ENCODE measurements at regions not wholly inside any gene's neighbourhood (a gene's known extent, or its start where the extent isn't known, plus 50 kb on each side); places are given as distances from the start of the nearest gene placed in this dataset.

DNA sequence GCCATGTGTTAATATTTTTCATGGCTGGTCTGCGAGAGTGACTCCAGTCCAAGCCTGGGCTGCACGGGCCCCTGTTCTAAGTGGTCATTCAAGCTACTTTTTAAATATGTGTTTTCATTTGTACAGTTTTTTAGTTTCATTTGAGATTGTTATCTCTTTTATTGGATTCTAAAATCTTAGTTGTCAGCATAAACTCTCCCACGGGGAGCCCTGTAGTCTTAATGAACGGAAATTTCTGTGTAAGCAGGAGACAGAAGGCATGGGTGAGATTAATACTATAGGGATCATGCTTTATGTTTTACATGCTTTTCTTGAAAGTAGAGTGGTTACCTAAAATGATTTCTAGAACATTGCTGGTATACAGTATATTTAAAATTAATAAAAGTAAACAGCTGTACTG, 373.1 kb upstream of the SLCO3A1 start:
- POLR2A ChIA-PET, result no interaction called here
- intact Hi-C loops (cut with micrococcal nuclease), result no loop called here
- H3K4me1 Mint-ChIP-seq, result no peaks in the 10 kb centered on the region

DNA sequence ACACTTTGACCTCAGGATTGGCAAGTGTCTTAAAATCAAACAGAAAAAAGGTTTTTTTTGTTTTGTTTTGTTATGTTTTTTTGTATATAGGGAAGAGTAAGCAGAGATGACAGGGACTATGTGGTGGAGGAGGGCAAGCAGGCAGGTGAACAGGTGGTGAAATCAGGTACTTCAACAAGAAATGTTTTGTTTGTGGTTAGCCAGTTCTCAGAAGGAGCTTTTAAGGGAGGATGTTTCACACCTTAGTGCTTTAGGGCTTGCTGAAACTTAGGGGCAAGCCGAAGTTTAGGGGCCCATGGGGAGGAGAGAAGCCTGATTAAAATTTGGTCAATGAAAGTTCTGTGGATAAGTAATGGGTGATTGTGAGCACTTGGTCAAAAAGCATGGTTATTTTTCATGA, 370.7 kb upstream of the SLCO3A1 start:
- TF ChIP-seq, protein P1, sequence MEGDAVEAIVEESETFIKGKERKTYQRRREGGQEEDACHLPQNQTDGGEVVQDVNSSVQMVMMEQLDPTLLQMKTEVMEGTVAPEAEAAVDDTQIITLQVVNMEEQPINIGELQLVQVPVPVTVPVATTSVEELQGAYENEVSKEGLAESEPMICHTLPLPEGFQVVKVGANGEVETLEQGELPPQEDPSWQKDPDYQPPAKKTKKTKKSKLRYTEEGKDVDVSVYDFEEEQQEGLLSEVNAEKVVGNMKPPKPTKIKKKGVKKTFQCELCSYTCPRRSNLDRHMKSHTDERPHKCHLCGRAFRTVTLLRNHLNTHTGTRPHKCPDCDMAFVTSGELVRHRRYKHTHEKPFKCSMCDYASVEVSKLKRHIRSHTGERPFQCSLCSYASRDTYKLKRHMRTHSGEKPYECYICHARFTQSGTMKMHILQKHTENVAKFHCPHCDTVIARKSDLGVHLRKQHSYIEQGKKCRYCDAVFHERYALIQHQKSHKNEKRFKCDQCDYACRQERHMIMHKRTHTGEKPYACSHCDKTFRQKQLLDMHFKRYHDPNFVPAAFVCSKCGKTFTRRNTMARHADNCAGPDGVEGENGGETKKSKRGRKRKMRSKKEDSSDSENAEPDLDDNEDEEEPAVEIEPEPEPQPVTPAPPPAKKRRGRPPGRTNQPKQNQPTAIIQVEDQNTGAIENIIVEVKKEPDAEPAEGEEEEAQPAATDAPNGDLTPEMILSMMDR (IDR thresholded peaks at IDR 0.05), result no peak
- Mint-ChIP-seq H3K36me3 (ENCODE audit: low read depth) (no peaks in the 10 kb centered on the region), H3K9me3 (no peaks in the 10 kb centered on the region), H3K4me1 (no peaks in the 10 kb centered on the region), H3K4me3 (no peak overlapping the region), H3K27me3 (peaks cover 6% of the 10 kb centered on the region), H3K27ac (no peak overlapping the region)
- CTCF ChIA-PET, result no interaction called here
- DNase-seq (no peak), ATAC-seq (ENCODE audit: low read depth) (no peak)
- POLR2A ChIA-PET, result no interaction called here
- intact Hi-C loops (cut with micrococcal nuclease), result no loop called here

More for the DNA sequence above, 373.1 kb upstream of the SLCO3A1 start:
- TF ChIP-seq, protein P1 (IDR thresholded peaks at IDR 0.05), result no peak
- H3K27ac Mint-ChIP-seq, result no peak overlapping the region
- no peak overlapping the region for H3K4me3 Mint-ChIP-seq
- CTCF ChIA-PET, result no interaction called here
- H3K27me3 Mint-ChIP-seq, result peaks cover 6% of the 10 kb centered on the region
- no peaks in the 10 kb centered on the region for H3K36me3 Mint-ChIP-seq (ENCODE audit: low read depth)
- no peak for DNase-seq
- no peaks in the 10 kb centered on the region for H3K9me3 Mint-ChIP-seq
- ATAC-seq (ENCODE audit: low read depth), result no peak

DNA sequence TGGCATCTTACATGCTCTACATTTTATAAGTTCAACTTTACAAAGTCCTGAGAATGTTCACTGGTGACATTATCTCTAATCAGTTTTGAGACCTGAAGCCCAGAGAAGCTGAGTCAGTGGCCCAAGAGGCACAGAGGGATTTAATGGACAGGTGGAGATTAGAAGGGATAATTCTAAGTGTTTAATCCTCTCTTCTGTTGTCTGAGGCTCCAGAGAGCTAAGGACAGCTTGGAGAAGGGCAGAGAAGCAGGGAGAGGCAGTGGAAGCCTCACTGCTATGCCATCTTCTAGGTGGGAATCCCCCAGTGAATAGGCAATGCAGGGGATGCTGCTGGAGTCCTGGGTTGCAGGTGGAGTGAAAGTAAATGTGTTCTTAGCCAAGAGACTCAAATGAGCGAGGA, 369.4 kb upstream of the SLCO3A1 start:
- intact Hi-C loops (cut with micrococcal nuclease), result no loop called here
- Mint-ChIP-seq H3K4me3 (no peak overlapping the region), H3K36me3 (ENCODE audit: low read depth) (no peaks in the 10 kb centered on the region), H3K4me1 (no peaks in the 10 kb centered on the region), H3K27me3 (peaks cover 2% of the 10 kb centered on the region), H3K9me3 (no peaks in the 10 kb centered on the region), H3K27ac (no peak overlapping the region)
- ChIA-PET POLR2A (no interaction called here), CTCF (no interaction called here)
- TF ChIP-seq, protein P1 (IDR thresholded peaks at IDR 0.05), result no peak
- ATAC-seq (ENCODE audit: low read depth) (no peak), DNase-seq (no peak)

DNA sequence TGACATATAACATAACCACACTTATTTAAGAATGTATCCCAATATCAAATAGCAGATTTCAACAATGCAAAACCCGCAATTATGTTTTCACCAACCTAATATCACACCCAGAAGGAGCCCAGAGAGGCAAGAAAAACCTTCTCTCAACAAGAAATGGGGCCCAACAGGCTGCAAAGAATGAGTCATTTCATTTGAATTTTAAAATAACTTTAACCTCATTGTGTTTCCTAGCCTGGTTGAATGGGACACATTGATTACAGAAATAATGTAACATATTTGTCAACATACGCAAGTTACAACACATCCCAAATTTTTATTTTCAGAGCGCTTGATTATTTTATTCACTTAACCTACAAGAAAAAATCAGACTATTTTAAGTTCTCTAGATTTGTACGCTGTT, 365.1 kb upstream of the SLCO3A1 start:
- POLR2A ChIA-PET, result no interaction called here
- ATAC-seq (ENCODE audit: low read depth), result no peak
- Mint-ChIP-seq H3K4me3 (no peak overlapping the region), H3K27ac (no peak overlapping the region), H3K9me3 (no peaks in the 10 kb centered on the region), H3K36me3 (ENCODE audit: low read depth) (no peaks in the 10 kb centered on the region), H3K4me1 (no peaks in the 10 kb centered on the region), H3K27me3 (peaks cover 6% of the 10 kb centered on the region)
- intact Hi-C loops (cut with micrococcal nuclease), result no loop called here
- TF ChIP-seq, protein P1 (IDR thresholded peaks at IDR 0.05), result no peak
- DNase-seq, result no peak
- CTCF ChIA-PET, result no interaction called here

DNA sequence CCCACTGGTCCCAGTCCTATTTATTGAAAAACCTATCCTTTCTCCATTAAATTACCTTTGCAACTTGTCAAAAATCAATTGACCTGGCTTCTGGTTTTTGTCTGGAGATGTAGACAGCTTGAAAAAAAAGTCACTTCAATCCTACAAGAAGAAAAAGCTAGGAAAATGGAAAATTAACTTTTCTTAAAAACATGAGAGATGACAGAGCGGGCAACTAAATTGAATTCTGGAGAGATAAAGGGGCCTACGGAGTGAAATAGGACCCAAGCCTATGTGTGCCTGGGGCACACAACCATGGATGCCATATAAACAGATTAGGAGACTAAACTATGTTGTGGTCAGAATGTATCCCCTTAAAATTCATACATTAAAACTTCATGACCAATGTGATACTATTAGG, 363.3 kb upstream of the SLCO3A1 start:
- H3K36me3 Mint-ChIP-seq (ENCODE audit: low read depth), result no peaks in the 10 kb centered on the region
- ChIA-PET POLR2A (no interaction called here), CTCF (no interaction called here)
- intact Hi-C loops (cut with micrococcal nuclease), result no loop called here
- H3K27ac Mint-ChIP-seq, result no peak overlapping the region
- TF ChIP-seq, protein P1 (IDR thresholded peaks at IDR 0.05), result no peak
- H3K4me1 Mint-ChIP-seq, result no peaks in the 10 kb centered on the region
- H3K27me3 Mint-ChIP-seq, result peaks cover 6% of the 10 kb centered on the region
- DNase-seq (no peak), ATAC-seq (ENCODE audit: low read depth) (no peak)
- H3K4me3 Mint-ChIP-seq, result no peak overlapping the region
- no peaks in the 10 kb centered on the region for H3K9me3 Mint-ChIP-seq
